Stimulated activated CD8-positive, alpha-beta memory T cell treated with anti-CD3 and anti-CD28 coated beads, Interleukin-2, amount 100 ng/mL, for 48 hours (primary cell): ENCODE measurements at regions not wholly inside any gene's neighbourhood (a gene's known extent, or its start where the extent isn't known, plus 50 kb on each side); places are given as distances from the start of the nearest gene placed in this dataset.
"Not testable (repeated sequence)": the region's sequence is repeated elsewhere in the genome, so short reads cannot be mapped to it uniquely, and the experiment has no call there.

ENCODE experiments used
- DNase-seq, 2 donors: peaks; one replicate each; pipeline ENCODE4 v3.0.0-alpha.2; 2020; ENCODE audit warnings: low read depth in 2 of 2

DNA sequence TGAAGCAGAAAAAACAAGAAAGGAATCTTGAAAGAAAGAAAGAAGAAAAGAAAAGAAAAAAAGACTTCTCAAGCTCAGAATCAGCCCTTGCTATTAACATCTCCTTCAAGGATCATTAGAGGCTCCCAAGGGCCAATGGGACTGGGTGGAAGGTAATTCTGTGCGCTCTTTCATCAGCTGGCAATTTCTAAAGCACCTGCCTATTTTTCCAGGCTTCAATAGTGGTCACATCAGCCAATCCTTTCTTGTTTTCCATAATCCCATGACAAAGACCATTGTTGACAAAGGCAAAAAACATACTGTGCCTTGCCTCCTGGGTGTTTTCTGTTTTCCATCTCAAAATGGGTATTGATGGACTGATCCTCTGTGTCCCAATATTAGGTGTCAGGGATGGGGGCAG is 88.2 kb upstream of the TSC22D1 start:
- DNase-seq: no peak

DNA sequence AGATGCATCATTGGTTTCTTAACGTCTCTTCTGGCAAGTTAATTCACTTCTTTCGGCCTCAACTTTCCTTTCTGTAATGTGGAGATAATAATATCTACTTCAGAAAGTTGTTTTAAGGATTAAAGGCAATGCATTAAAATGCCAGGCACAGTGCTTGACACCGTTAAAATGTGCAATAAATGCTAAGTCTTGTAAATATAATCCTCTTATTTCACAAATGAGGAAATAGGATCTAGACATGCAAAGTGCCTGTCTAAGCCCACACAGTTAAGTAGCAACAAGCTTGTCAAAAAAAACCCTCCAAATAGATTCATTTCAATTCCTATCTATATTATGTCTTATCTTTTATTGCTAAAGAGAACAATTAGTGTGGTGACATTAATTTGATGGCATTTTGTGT is 86.4 kb upstream of the TSC22D1 start:
- no peak for DNase-seq

DNA sequence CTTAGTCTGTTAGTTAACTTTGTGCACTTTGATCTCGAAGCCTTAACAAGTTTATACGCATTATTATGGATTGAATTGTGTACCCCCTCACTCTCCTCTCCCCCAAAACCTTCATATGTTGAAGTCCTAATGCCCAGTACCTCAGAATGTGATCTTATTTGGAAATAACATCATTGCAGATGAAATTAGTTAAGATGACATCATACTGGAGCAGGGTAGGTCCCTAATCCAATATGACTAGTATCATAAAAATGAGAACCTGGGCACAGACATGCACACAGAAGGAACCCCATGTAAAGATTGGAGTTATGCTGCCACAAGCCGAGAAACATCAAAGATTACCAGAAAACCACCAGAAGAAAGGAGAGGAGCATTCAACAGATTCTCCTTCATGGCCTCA is 85.8 kb upstream of the TSC22D1 start:
- no peak for DNase-seq

DNA sequence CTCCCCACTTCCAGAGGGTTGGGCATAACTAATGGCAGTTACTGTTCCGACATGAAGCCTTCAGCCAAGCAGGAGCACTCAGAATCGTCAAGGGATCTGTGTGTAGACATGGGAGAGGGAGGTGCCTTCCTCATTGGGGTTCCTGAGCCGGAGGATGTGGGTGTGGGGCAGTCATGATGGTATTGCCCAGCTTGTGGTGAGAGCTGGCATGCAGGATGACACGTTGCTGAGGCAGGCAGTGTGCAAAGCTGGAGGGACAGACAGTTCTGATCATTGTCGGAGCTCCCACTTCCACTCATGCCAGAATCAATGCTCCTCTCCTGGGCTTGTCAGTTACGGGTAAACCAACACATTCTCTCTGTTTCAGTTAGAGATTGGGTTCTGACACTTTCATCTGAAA is 83.9 kb upstream of the TSC22D1 start:
- DNase-seq: no peak

DNA sequence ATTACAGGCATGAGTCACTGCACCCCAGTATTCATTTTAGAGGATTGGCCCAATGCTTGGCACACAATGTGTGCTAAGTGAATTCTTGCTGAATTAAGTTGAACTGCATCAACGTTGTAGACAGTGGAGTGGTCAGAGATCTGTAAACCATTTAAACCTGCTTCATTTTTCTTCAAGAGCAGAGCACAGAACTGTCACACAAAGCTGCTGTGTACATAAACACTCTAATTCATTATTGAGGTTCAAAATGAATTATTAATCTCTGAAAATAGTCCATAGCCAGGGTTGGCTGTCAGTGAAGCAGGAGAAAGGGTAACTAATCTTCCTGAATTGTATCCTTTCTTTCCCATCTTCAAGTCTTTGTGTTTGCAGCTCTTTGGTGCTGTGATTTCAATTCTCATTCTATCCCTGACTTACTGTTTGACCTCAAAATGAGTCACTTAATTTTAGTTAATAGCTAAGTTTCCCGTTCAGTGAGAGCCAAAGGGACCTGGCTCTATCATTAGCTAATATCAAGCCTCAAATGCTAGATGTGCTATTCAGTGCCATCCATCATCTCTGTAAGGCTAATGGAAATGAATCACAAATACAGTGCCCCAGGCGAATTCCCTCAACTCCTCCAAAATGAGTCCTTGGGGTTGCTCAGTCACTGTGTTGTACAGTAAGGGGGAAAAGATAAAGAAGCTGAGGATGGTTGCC is 77.0 kb upstream of the TSC22D1 start:
- DNase-seq: no peak

DNA sequence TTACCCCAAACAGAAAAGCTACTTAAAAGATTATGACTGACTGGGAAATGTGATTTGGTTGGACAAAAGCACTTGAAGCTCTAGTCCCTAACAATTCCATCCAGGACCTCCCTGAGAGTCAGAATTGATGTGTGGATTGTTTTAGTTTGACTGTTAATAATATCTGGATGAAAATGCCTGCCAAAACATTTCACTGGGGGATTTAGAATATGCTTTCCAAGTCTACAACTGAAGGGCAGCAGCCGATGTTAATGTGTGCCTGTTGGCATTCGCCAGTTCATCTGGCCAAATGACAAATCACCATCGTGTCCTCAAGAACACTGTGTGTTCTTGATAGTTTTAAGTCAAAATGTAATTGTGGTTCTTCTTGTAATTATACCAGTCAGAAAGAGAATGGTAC is 76.0 kb upstream of the TSC22D1 start:
- no peak for DNase-seq

DNA sequence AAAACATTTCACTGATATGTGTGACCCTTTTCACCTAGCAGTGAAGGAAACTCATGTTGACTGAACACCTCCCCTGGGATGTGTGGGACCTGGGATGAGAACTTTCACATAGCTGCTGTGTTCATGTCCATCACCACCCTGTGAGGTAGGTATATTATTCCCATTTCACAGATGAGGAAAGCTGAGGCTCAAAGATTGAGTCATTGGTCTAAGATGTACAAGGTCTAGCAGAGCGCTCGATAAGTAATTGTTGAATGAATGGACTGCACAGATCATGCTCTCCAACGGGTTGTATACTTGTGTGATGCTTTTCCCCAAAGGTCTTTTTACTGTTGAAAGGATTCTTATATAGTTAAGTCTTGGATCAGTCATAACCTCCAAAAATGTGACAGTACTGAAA is 75.6 kb upstream of the TSC22D1 start:
- no peak for DNase-seq

DNA sequence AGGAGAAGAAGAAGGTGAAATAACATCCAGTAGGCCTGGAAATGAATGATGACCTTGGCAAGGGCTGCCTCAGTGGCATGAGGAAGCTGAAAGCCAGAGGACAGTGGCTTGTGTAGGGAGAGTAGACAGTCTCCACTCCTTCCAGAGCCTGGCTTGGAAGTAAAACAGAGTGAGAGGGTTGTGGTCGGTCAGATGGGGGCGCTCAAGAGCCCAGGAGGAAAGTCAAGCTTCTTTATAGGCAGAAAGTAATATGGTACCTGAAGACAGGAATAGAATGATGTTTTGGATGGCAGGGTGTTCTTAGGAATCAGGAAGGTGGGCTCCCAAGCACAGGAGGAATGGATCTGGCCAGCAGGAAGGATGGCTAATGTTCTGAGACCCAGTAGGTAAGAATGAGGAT is 75.1 kb upstream of the TSC22D1 start:
- DNase-seq: no peak

DNA sequence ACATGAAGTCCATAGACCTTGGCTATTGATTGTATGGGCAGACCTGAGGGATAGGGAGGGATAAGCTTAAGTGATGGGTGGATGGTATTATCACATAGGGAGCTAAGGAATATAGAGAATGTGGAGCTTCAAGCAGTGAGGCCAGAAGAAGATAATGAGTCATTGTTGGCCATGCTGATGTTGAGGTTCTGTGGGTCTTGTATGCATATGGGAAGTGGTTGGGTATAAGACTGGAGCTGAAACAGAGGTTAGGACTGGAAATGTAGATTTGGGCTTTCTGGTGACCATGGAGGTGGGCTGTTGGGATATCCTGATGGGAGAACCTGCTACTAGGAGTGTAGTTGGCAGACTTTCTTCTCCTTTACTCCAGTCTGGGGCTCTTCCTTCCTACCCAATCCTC is 73.7 kb upstream of the TSC22D1 start:
- no peak for DNase-seq

DNA sequence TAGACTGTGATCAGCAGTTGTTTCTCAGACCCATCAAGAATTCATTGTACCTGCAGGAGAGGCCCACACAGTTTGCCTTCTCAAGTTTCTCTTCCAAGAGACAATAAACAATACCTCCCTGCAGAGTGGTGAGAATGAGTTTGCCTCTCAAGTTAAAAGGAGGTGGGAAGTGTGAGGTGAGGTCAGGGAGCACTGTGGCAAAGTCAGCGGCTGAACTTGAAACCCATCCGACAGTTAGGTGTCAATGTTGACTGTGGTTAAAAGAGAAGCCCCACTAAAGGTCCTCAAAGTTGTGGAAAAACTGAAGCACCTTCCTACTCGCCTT is 72.9 kb upstream of the TSC22D1 start:
- peak; percentile 8 to 17 for DNase-seq

DNA sequence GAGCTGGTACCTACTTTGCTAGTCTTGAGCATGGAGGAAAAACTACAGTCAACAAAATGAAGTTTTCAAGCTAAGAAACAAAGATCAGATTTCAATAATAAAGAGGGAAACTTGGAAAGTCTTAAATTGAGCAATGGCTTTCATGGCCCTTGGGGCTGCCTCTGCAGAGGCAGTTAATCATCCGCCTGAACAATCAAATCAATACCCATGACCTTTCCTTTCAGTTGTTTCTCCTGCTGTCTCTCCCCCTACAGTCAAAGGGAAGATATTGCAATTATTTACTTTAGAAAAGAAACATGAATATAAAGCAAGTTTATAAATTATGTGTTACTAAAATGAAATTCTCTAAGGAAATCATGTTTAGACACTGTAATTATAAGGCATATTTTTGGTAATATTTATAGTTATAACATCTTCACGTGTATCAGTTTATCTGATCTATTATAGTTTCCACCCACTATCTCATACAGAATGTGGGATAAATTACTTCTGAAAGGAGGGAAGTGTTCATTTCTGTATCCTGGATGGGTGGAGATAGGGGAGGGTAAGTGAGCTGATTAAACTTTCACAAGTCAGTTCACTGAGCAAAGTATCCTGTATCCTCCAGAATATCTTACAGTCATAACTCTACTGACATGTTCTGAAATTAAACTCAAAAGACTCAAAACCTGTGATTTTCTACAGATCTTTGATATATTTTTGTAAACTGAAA is 72.4 kb upstream of the TSC22D1 start:
- no peak for DNase-seq

DNA sequence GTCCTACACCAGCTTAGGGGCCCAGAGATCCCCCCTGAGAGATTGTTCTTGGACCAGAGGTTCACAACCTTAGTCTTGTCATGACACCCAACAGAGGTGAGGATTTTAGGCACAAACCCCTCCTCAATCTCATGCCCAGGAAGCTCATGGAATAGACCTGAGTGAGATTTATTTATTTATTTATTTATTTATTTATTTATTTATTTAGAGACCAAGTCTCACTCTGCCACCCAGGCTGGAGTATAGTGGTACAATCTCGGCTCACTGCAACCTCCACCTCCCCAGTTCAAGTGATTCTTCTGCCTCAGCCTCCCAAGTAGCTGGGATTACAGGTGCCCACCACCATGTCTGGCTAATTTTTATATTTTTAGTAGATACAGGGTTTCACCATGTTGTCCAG is 71.4 kb upstream of the TSC22D1 start:
- DNase-seq: not testable (repeated sequence)

DNA sequence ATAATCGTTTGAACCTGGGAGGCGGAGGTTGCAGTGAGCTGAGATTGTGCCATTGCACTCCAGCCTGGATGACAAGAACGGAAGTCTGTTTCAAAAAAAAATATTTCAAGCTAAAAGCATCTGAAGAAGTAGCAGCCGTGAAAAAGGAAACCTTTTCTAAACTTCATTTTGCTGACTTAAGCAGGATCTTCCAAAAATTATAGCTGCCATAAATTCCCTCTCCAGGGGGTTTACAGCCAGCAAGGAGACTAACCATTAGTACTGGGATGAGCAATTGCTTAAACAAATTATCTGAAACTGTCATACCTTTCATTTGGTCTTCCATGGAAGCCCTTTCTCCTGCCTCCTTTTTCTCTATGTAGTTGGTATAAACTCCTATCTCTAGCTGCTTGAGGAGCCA is 69.9 kb upstream of the TSC22D1 start:
- DNase-seq: no peak

DNA sequence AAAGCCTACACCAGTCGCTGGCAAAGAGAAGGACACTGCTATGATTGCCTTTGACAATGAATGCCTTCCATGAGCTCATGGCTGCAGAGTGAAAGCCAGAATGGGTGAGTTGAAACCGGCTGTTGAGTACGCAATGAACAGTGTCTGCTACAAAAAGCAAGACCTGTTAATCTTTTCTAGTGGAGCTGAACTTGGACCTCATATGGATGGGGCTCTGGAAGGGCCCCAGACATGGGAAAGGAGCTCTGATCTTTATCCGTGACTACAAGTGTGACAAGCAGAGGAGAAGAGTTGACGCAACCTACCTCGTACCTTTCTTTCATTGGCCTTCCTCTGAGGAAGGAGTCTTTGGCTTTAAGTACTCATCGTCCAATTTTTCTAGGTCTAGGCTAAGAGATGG is 67.1 kb upstream of the TSC22D1 start:
- DNase-seq: no peak

DNA sequence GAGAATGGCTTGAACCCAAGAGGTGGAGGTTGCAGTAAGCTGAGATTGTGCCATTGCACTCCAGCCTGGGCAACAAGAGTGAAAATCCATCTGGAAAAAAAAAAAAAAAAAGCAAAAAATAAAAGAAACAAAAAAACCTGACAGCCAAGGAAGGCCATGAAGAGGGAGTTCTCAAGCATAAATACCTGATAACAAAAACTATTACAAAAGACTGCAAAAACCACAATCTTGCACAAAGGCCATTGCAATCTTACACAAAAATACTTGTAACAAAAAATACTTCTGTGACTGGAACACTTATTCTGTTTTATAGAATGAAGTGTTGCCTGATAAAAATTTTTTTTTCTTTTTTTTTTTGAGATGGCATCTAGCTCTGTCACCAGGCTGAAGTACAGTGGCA is 61.5 kb upstream of the TSC22D1 start:
- no peak for DNase-seq

DNA sequence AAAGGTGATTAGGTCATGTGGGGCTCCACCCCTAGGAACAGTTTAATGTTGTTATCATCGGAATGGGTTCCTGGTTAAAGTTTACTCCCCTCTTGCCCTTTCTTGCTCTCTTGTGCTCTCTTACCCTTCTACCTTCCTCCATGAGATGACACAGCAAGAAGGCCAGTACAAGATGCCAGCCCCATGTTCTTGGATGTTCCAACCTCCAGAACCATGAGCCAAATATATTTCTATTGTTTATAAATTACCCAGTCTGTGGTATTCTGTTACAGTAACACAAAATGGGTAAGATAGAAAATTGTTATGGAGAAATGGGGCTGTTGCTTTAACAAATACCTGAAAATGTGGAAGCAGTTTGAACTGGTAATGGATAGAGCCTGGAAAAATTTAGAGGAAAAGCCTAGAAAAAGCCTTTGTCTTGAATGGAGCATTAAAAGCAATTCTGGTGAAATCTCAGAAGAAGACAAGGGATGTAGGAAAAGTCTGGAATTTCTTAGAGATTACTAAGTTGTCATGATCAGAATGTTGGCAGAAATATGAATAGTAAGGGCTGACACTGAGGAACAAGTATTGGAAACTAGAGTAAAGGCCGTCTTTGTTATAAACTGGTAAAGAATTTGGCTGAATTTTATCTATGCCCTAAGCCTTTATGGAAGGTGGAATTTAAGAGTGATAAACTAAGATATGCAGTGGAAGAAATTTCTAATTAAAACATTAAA is 53.5 kb upstream of the TSC22D1 start:
- DNase-seq: no peak

DNA sequence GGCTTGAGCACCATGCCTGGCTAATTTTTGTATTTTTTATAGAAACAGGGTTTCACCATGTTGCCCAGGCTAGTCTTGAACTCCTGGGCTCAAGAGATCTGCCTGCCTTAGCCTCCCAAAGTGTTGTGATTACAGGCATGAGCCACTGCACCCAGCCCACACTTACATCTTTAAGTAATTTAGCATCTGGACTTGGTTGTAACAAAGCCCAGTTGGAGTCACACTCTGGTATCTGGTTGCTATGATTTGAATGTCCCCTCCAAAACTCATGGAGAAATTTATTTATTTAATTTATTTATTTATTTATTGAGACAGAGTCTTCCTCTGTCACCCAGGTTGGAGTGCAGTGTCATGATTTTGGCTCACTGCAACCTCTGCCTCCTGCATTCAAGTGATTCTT is 52.7 kb upstream of the TSC22D1 start:
- DNase-seq: not testable (repeated sequence)

DNA sequence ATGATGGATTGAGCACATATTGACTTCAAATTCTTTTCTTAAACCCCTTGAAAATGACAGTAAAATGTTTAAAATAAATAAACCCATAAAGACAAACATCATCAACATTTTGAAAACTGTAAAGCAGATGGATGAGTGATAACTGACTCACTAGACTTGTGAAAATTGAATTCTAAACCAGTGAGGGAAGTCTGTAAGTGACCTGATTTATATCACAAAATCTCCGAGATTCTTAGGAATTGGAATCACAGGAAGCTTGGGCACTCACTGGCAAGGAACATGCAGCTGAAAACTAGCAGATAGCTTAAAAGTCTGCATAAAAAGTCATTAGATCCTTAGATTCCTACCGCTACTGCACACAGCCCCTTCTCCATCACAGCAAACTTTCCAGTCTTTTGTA is 51.3 kb upstream of the TSC22D1 start:
- DNase-seq: no peak

DNA sequence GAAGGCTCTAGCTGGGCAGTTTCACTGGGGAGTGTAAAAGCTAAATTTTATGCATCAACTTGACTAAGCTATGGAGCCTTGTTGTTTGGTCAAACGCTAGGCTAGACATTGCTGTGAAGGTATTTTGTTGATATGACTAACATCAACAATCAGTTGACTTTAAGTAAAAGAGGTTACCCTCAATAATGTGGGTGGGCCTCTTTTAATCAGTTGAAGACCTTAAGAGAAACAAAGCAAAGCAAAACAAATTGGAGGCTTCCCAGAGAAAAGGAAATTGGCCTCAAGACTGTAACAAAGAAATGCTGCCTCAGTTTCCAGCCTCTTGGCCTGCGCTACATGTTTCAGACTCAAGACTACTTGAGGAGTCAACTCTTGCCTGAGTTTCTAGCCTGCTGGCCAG is 50.0 kb upstream of the TSC22D1 start:
- DNase-seq: no peak
